ENCODE measurements at regions not wholly inside any gene's neighbourhood (a gene's known extent, or its start where the extent isn't known, plus 50 kb on each side); places are given as distances from the start of the nearest gene placed in this dataset.

DNA sequence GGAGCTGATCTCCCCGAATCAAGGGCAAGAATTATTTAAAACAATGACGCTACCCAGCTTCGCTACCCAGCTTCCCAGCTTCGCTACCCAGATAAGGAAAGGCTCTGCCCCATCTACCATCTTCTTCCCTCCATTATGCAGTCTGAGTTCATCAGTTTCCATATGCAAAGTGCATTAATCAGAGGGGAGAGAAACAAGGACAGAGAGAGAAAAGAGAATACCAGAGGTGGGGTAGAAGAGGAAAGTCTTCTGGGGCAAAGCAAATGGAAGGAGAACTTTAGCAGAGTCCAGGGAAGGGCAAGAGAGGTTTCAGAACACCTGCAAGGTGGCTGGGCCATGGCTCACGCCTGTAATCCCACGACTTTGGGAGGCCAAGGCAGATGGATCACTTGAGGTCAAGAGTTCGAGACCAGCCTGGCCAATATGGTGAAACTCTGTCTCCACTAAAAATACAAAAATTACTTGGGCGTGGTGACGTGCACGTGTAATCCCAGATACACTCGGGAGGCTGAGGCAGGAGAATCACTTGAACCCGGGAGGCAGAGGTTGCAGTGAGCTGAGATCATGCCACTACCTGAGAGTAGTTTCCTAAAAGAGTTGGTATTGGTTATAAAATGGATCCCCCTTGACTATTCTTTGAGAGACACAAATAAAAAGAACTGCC lies 70.4 kb upstream of the SPATA12 start:
- TF ChIP-seq, protein P1, sequence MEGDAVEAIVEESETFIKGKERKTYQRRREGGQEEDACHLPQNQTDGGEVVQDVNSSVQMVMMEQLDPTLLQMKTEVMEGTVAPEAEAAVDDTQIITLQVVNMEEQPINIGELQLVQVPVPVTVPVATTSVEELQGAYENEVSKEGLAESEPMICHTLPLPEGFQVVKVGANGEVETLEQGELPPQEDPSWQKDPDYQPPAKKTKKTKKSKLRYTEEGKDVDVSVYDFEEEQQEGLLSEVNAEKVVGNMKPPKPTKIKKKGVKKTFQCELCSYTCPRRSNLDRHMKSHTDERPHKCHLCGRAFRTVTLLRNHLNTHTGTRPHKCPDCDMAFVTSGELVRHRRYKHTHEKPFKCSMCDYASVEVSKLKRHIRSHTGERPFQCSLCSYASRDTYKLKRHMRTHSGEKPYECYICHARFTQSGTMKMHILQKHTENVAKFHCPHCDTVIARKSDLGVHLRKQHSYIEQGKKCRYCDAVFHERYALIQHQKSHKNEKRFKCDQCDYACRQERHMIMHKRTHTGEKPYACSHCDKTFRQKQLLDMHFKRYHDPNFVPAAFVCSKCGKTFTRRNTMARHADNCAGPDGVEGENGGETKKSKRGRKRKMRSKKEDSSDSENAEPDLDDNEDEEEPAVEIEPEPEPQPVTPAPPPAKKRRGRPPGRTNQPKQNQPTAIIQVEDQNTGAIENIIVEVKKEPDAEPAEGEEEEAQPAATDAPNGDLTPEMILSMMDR (IDR thresholded peaks at IDR 0.05; ENCODE audit: low read length): no peak
- no peak for TF ChIP-seq EZH2 (IDR thresholded peaks at IDR 0.05; ENCODE audit: borderline replicate concordance, low read length)
- Histone ChIP-seq H3K27ac (ENCODE audit: low read depth, low read length, poor library complexity, severe bottlenecking) (no peak overlapping the region), H2AFZ (ENCODE audit: low read length) (no peak overlapping the region), H4K20me1 (ENCODE audit: insufficient read depth, low read length) (no peaks in the 10 kb centered on the region), H3K4me2 (ENCODE audit: low read length) (no peak overlapping the region), H3K9ac (ENCODE audit: low read length) (no peak overlapping the region), H3K9me2 (ENCODE audit: low read depth, low read length) (no peaks in the 10 kb centered on the region), H3K4me1 (ENCODE audit: insufficient read depth, low read length, severe bottlenecking) (no peaks in the 10 kb centered on the region), H3K4me3 (ENCODE audit: low read depth, low read length, poor library complexity, severe bottlenecking) (no peak overlapping the region), H3K79me2 (ENCODE audit: insufficient read depth, low read length) (no peaks in the 10 kb centered on the region), H3F3A (ENCODE audit: insufficient read depth, low read length) (no peaks in the 10 kb centered on the region), H3K9me3 (ENCODE audit: low read length) (no peaks in the 10 kb centered on the region), H3K27me3 (ENCODE audit: insufficient read depth, low read length) (no peaks in the 10 kb centered on the region), H3K36me3 (ENCODE audit: insufficient read depth, low read length) (no peaks in the 10 kb centered on the region)

DNA sequence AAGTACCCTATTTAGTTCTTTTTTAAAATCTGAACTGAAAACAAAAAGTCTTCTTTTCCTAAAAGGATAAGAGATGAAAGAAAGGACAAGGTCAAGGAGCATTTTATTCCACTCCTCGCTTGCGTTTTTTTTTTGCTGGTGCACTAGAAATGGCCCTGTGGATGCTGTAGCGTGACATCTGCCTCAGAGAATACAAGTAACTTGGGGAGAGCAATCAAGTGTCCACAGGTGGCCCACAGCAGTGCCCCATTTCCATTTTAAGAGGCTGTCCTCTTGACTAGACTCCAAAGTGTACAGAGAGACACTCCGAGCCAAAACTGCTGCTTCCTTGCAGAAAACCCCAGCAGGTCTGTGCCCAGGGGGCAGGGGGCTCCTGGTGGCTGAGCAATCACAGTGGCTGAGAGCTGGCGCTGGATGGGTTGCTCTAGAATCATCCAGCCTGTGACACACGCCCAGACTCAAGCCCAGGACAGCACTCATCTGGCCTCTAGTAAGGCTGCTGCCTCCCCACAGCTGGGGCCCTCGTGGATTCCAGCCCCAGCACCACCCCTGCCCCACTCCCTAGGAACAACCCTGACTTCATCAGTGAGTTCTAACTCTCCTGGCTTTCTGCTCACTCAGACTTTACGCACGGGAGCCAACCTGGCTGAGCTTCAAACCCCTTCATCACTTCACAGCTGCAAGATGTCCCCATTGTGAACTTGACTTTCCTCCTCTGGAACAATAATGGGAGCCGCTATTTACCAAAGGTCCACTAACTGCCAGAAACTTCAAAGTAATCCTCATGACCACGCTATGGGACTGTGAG lies 71.1 kb upstream of the SPATA12 start:
- Histone ChIP-seq H3K9me3 (ENCODE audit: low read length) (no peaks in the 10 kb centered on the region), H3K4me2 (ENCODE audit: low read length) (no peak overlapping the region), H2AFZ (ENCODE audit: low read length) (no peak overlapping the region), H3K27ac (ENCODE audit: low read depth, low read length, poor library complexity, severe bottlenecking) (no peak overlapping the region), H3K36me3 (ENCODE audit: insufficient read depth, low read length) (no peaks in the 10 kb centered on the region), H3K9me2 (ENCODE audit: low read depth, low read length) (no peaks in the 10 kb centered on the region), H3F3A (ENCODE audit: insufficient read depth, low read length) (no peaks in the 10 kb centered on the region), H3K4me1 (ENCODE audit: insufficient read depth, low read length, severe bottlenecking) (no peaks in the 10 kb centered on the region), H3K9ac (ENCODE audit: low read length) (no peak overlapping the region), H4K20me1 (ENCODE audit: insufficient read depth, low read length) (no peaks in the 10 kb centered on the region), H3K27me3 (ENCODE audit: insufficient read depth, low read length) (no peaks in the 10 kb centered on the region), H3K79me2 (ENCODE audit: insufficient read depth, low read length) (no peaks in the 10 kb centered on the region), H3K4me3 (ENCODE audit: low read depth, low read length, poor library complexity, severe bottlenecking) (no peak overlapping the region)
- TF ChIP-seq EZH2 (IDR thresholded peaks at IDR 0.05; ENCODE audit: borderline replicate concordance, low read length): no peak
- TF ChIP-seq, protein P1 (IDR thresholded peaks at IDR 0.05; ENCODE audit: low read length): no peak

GRCh38 chr3:56988458-56989168 lies 71.9 kb upstream of the SPATA12 start:
- Histone ChIP-seq H3K9ac (ENCODE audit: low read length) (no peak overlapping the region), H3K4me1 (ENCODE audit: insufficient read depth, low read length, severe bottlenecking) (no peaks in the 10 kb centered on the region), H3K79me2 (ENCODE audit: insufficient read depth, low read length) (no peaks in the 10 kb centered on the region), H3F3A (ENCODE audit: insufficient read depth, low read length) (no peaks in the 10 kb centered on the region), H4K20me1 (ENCODE audit: insufficient read depth, low read length) (no peaks in the 10 kb centered on the region), H3K4me2 (ENCODE audit: low read length) (no peak overlapping the region), H3K9me2 (ENCODE audit: low read depth, low read length) (no peaks in the 10 kb centered on the region), H3K27me3 (ENCODE audit: insufficient read depth, low read length) (no peaks in the 10 kb centered on the region), H2AFZ (ENCODE audit: low read length) (no peak overlapping the region), H3K4me3 (ENCODE audit: low read depth, low read length, poor library complexity, severe bottlenecking) (no peak overlapping the region), H3K9me3 (ENCODE audit: low read length) (no peaks in the 10 kb centered on the region), H3K27ac (ENCODE audit: low read depth, low read length, poor library complexity, severe bottlenecking) (no peak overlapping the region), H3K36me3 (ENCODE audit: insufficient read depth, low read length) (no peaks in the 10 kb centered on the region)
- TF ChIP-seq EZH2 (IDR thresholded peaks at IDR 0.05; ENCODE audit: borderline replicate concordance, low read length): no peak
- TF ChIP-seq, protein P1 (IDR thresholded peaks at IDR 0.05; ENCODE audit: low read length): peak; percentile 92
